Loucy (cell line): ENCODE measurements at regions not wholly inside any gene's neighbourhood (a gene's known extent, or its start where the extent isn't known, plus 50 kb on each side); places are given as distances from the start of the nearest gene placed in this dataset.

Experiments
- EZH2phosphoT487 ChIP-seq: fragments of 200-600 bp; IDR thresholded peaks from 2 replicates; pipeline ENCODE4 v1.6.1; 2018; ENCODE audit warnings: antibody characterized with exemption, mild to moderate bottlenecking, moderate library complexity, borderline replicate concordance
- TF ChIP-seq, protein P1 (sequence below): fragments of 200-600 bp; sonication (generic); conservative IDR thresholded peaks from 2 replicates; pipeline ENCODE4 v1.5.1; 2014; ENCODE audit warnings: mild to moderate bottlenecking, antibody characterized with exemption, low read length

DNA sequence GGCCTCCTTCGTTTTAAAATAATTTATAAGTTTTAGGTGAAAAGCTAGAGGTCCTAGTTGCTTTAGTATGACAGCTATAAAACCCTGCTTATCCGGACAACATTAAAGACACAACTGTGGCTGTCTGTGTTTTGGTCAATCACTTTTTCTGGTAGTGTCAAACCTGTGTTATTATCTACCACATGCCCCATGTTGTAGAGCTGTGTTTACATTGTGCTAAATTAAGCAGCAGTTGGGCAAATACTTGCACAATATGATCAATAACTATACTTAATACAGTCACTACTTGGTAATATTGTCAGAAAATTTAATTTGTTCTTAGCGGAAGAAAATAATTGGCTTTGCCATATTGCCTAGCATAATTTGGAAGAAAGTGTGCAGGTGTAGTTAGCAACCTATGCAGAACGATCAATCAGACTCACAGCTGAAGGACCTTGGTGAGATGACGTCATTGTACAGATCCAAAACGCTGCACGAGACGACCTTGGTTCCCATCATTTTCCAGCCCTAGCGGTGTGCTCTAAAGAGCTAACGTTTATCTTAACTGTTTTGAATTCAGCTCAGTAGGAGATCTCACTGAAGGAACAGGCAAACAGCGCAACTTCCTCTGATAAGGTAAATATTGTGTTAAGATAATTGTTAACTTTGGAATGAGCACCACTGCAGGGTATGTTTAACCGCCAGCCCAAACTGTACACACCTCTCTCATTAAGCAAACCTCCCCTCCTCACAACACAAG, 476.6 kb downstream of the IRS2 start:
- TF ChIP-seq, protein P1, sequence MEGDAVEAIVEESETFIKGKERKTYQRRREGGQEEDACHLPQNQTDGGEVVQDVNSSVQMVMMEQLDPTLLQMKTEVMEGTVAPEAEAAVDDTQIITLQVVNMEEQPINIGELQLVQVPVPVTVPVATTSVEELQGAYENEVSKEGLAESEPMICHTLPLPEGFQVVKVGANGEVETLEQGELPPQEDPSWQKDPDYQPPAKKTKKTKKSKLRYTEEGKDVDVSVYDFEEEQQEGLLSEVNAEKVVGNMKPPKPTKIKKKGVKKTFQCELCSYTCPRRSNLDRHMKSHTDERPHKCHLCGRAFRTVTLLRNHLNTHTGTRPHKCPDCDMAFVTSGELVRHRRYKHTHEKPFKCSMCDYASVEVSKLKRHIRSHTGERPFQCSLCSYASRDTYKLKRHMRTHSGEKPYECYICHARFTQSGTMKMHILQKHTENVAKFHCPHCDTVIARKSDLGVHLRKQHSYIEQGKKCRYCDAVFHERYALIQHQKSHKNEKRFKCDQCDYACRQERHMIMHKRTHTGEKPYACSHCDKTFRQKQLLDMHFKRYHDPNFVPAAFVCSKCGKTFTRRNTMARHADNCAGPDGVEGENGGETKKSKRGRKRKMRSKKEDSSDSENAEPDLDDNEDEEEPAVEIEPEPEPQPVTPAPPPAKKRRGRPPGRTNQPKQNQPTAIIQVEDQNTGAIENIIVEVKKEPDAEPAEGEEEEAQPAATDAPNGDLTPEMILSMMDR: no peak
- TF ChIP-seq EZH2phosphoT487: no peak
